K562 (cell line): ENCODE measurements at regions not wholly inside any gene's neighbourhood (a gene's known extent, or its start where the extent isn't known, plus 50 kb on each side); places are given as distances from the start of the nearest gene placed in this dataset.

Source experiments
- ATAC-seq: fragments of 200-7000 bp; cut with Tn5 transposase; 3 replicates; pipeline ENCODE4 v1.9.1; 2020; ENCODE audit warnings: moderate library complexity
- BruUV-seq: library from RNA; stranded (reverse); fragments of 400-500 nt; replicated peaks from 2 replicates; lab custom pipeline; 2021; lab: Mats Ljungman, UMichigan
- CTCF ChIA-PET: fragments of 300-600 bp; formaldehyde crosslinking; extraction: SDS; loops from one replicate; lab custom pipeline; 2021; ENCODE audit warnings: low intra/inter-chr PET ratio; lab: Yijun Ruan, JAX
- POLR2A ChIA-PET: fragments of 300-600, 350-650 bp; sonication (Branson Sonifier 250); formaldehyde crosslinking; extraction: SDS; loops from one replicate; lab custom pipeline; 2021; ENCODE audit warnings: antibody characterized with exemption, inconsistent platforms; lab: Yijun Ruan, JAX
- DNase-seq, 4 experiments: peaks; one replicate each; pipeline versions ENCODE4 v3.0.0 to v3.0.0-alpha.2; 2011 to 2018; ENCODE audit warnings: low spot score in 3 of 4, mixed read lengths in 3 of 4; ENCODE audit errors: extremely low read depth in 1 of 4
- FAIRE-seq: peaks from 2 replicates; lab custom pipeline; 2011; peaks lifted over from hg19 to GRCh38; lab: Jason Lieb, UNC
- H2AFZ ChIP-seq: 2 replicates; pipeline ENCODE4 v1.6.0; 2011; ENCODE audit warnings: low read depth, low read length, control low read depth, inconsistent platforms
- H3K27ac ChIP-seq: fragments of 200-600 bp; 3 replicates; pipeline ENCODE4 v1.8.0; 2011; ENCODE audit warnings: low read depth, mild to moderate bottlenecking, control low read depth, inconsistent platforms, low read length, moderate library complexity, mixed read lengths; ENCODE audit errors: extremely low read depth
- H3K27me3 ChIP-seq, 2 experiments: fragments of 300-600 bp in 1 of 2; 2 replicates in 1 of 2; 3 replicates in 1 of 2; pipeline versions ENCODE4 v1.6.0 to v1.8.0; 2011; ENCODE audit warnings: inconsistent platforms in 2 of 2, low read length in 2 of 2, mild to moderate bottlenecking in 1 of 2, mixed read lengths in 1 of 2, moderate library complexity in 1 of 2; ENCODE audit not compliant: control insufficient read depth in 2 of 2, insufficient read depth in 2 of 2
- H3K36me3 ChIP-seq: fragments of 300-600 bp; 3 replicates; pipeline ENCODE4 v1.8.0; 2011; ENCODE audit warnings: mild to moderate bottlenecking, low read length, inconsistent platforms; ENCODE audit not compliant: control insufficient read depth, insufficient read depth
- H3K4me1 ChIP-seq, 2 experiments: fragments of 200-600 bp in 1 of 2; replicated peaks in 1 of 2; 2 replicates in 1 of 2; 3 replicates in 1 of 2; pipeline versions ENCODE4 v1.5.1 to v1.8.0; 2011; ENCODE audit warnings: inconsistent platforms in 2 of 2, low read length in 2 of 2, mild to moderate bottlenecking in 1 of 2, mixed read lengths in 1 of 2, moderate library complexity in 1 of 2; ENCODE audit not compliant: control insufficient read depth in 2 of 2, insufficient read depth in 2 of 2
- H3K4me2 ChIP-seq: 2 replicates; pipeline ENCODE4 v1.6.1; 2011; ENCODE audit warnings: low read length, control low read depth, inconsistent platforms, mixed read lengths; ENCODE audit not compliant: insufficient read depth
- H3K4me3 ChIP-seq: fragments of 200-600 bp; sonication (generic), shearing (Covaris generic); 2 replicates; pipeline ENCODE4 v1.5.1; 2016; ENCODE audit warnings: control low read depth, inconsistent platforms
- H3K79me2 ChIP-seq: fragments of 200-600 bp; 3 replicates; pipeline ENCODE4 v1.8.0; 2011; ENCODE audit warnings: low read length, inconsistent platforms; ENCODE audit not compliant: control insufficient read depth, insufficient read depth
- H3K9ac ChIP-seq, 2 experiments: 2 replicates each; pipeline versions ENCODE4 v1.6.0 to v1.6.1; 2011; ENCODE audit warnings: low read depth in 2 of 2, low read length in 2 of 2, control low read depth in 1 of 2, inconsistent platforms in 1 of 2, mild to moderate bottlenecking in 1 of 2, mixed read lengths in 1 of 2; ENCODE audit not compliant: insufficient read depth in 1 of 2
- H3K9me1 ChIP-seq: one replicate; pipeline ENCODE4 v1.6.0; 2011; ENCODE audit warnings: inconsistent platforms, mild to moderate bottlenecking, low read length, moderate library complexity; ENCODE audit not compliant: control insufficient read depth, insufficient read depth
- H3K9me3 ChIP-seq: replicated peaks from 2 replicates; pipeline ENCODE4 v1.5.1; 2011; ENCODE audit warnings: low read depth, low read length, inconsistent platforms; ENCODE audit not compliant: control insufficient read depth, insufficient read depth
- H4K20me1 ChIP-seq: replicated peaks from 2 replicates; pipeline ENCODE4 v1.6.1; 2011; ENCODE audit warnings: low read length, inconsistent platforms, mixed read lengths; ENCODE audit not compliant: control insufficient read depth, insufficient read depth
- ARHGAP35 ChIP-seq: fragments of 450-650 bp; IDR thresholded peaks from 2 replicates; pipeline ENCODE4 v1.6.1; 2018; ENCODE audit not compliant: partially characterized antibody
- CHD1 ChIP-seq: fragments of 200-600 bp; sonication (generic); IDR thresholded peaks from one replicate; pipeline ENCODE4 v1.6.1; 2012; ENCODE audit warnings: mild to moderate bottlenecking, moderate library complexity, low read length, inconsistent platforms
- JUNB ChIP-seq: fragments of 450-650 bp; formaldehyde crosslinking; conservative IDR thresholded peaks from 2 replicates; pipeline ENCODE4 v1.4.0; 2020; ENCODE audit warnings: mild to moderate bottlenecking
- MEF2D ChIP-seq: conservative IDR thresholded peaks from 2 replicates; pipeline ENCODE4 v1.6.1; 2016; ENCODE audit warnings: low read depth, missing genetic modification characterization, missing compliant biosample characterization
- POLR2B ChIP-seq: fragments of 450-650 bp; IDR thresholded peaks from 2 replicates; pipeline ENCODE4 v1.6.1; 2018; ENCODE audit warnings: low read depth; ENCODE audit not compliant: partially characterized antibody
- SREBF1 ChIP-seq: fragments of 150-350 bp; IDR thresholded peaks from 2 replicates; pipeline ENCODE4 v1.6.1; 2014; ENCODE audit warnings: antibody characterized with exemption, low read depth, low read length, borderline replicate concordance
- YBX1 ChIP-seq: fragments of 450-650 bp; IDR thresholded peaks from 2 replicates; pipeline ENCODE4 v1.7.1; 2016; ENCODE audit warnings: mild to moderate bottlenecking
- ZNF24 ChIP-seq: fragments of 450-650 bp; IDR thresholded peaks from 2 replicates; pipeline ENCODE4 v1.6.1; 2016
- ZNF586 ChIP-seq: fragments of 450-650 bp; formaldehyde crosslinking; conservative IDR thresholded peaks from 2 replicates; pipeline ENCODE4 v1.4.0; 2020; ENCODE audit warnings: mild to moderate bottlenecking, moderate library complexity
- WGBS: fragments of 100-300 bp; shearing (Covaris generic); methylation state at CpG from one replicate; pipeline ENCODE4 v1.1.6; 2016; ENCODE audit warnings: low coverage, mixed read lengths; ENCODE audit not compliant: insufficient coverage; ENCODE audit errors: missing lambda C conversion rate; 5-methylcytosine and 5-hydroxymethylcytosine counted together
- in situ Hi-C: fragments of 300-500 bp; cut with MboI; formaldehyde crosslinking; loops from 4 replicates; pipeline ENCODE4 v1.15.0; 2018; ENCODE audit warnings: inconsistent platforms, mixed read lengths
- intact Hi-C: fragments of 100-400 bp; cut with micrococcal nuclease; formaldehyde crosslinking; loops from 2 replicates; pipeline ENCODE4 v1.14.2; 2022
- TF ChIP-seq, protein P1 (sequence below): fragments of 450-650 bp; formaldehyde crosslinking; IDR thresholded peaks from 2 replicates; pipeline ENCODE4 v1.4.0; 2022; ENCODE audit warnings: missing genetic modification characterization
- TF ChIP-seq, protein P2 (sequence below): fragments of 250-450 bp; sonication (Bioruptor Pico); IDR thresholded peaks from 2 replicates; pipeline ENCODE4 v1.5.0; 2020; ENCODE audit warnings: mild to moderate bottlenecking, borderline replicate concordance
- TF ChIP-seq, protein P3 (sequence below): IDR thresholded peaks from 2 replicates; pipeline ENCODE4 v1.6.1; 2011; ENCODE audit warnings: borderline replicate concordance, low read depth, mild to moderate bottlenecking, moderate library complexity, low read length; ENCODE audit not compliant: insufficient read depth, poor library complexity, severe bottlenecking
- TF ChIP-seq, protein P4 (sequence below): sonication (generic); formaldehyde crosslinking; IDR thresholded peaks from 2 replicates; pipeline ENCODE4 v1.8.0; 2022; ENCODE audit warnings: mild to moderate bottlenecking, missing genetic modification reagents

DNA sequence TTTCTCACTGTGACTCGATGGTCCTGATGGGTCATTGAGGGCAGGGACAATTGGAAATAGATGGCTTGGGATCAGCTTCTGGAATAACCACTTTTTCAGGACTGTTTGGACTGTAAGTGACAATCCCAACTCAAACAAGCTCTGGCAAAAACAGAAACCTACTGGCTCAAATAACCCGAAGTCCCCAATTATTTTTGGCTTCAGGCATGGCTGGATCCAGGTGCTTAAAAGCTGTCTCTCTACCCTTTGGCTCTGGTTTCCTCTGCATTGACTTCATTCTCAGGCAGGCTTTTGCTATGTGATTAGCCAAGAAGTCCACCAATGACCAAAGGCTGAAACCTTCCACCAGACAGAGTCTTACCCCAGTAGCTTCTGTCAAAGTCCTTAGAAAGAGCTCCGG, 92.9 kb upstream of the PRR23E start:
- FAIRE-seq (no peak), ATAC-seq (no peak), DNase-seq (no peak)
- CTCF ChIA-PET, result no interaction called here
- no peak overlapping the region for H3K4me2 ChIP-seq
- TF ChIP-seq MEF2D, result no peak
- TF ChIP-seq, protein P1, sequence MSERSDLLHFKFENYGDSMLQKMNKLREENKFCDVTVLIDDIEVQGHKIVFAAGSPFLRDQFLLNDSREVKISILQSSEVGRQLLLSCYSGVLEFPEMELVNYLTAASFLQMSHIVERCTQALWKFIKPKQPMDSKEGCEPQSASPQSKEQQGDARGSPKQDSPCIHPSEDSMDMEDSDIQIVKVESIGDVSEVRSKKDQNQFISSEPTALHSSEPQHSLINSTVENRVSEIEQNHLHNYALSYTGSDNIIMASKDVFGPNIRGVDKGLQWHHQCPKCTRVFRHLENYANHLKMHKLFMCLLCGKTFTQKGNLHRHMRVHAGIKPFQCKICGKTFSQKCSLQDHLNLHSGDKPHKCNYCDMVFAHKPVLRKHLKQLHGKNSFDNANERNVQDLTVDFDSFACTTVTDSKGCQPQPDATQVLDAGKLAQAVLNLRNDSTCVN, result no peak
- TF ChIP-seq, protein P2, sequence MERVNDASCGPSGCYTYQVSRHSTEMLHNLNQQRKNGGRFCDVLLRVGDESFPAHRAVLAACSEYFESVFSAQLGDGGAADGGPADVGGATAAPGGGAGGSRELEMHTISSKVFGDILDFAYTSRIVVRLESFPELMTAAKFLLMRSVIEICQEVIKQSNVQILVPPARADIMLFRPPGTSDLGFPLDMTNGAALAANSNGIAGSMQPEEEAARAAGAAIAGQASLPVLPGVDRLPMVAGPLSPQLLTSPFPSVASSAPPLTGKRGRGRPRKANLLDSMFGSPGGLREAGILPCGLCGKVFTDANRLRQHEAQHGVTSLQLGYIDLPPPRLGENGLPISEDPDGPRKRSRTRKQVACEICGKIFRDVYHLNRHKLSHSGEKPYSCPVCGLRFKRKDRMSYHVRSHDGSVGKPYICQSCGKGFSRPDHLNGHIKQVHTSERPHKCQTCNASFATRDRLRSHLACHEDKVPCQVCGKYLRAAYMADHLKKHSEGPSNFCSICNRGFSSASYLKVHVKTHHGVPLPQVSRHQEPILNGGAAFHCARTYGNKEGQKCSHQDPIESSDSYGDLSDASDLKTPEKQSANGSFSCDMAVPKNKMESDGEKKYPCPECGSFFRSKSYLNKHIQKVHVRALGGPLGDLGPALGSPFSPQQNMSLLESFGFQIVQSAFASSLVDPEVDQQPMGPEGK (CRISPR knock-in tag), result no peak
- no peak for TF ChIP-seq YBX1
- TF ChIP-seq SREBF1, result no peak
- TF ChIP-seq ARHGAP35, result no peak
- TF ChIP-seq CHD1, result no peak
- no peak for TF ChIP-seq JUNB (CRISPR knock-in tag)
- TF ChIP-seq POLR2B, result no peak
- TF ChIP-seq, protein P3, sequence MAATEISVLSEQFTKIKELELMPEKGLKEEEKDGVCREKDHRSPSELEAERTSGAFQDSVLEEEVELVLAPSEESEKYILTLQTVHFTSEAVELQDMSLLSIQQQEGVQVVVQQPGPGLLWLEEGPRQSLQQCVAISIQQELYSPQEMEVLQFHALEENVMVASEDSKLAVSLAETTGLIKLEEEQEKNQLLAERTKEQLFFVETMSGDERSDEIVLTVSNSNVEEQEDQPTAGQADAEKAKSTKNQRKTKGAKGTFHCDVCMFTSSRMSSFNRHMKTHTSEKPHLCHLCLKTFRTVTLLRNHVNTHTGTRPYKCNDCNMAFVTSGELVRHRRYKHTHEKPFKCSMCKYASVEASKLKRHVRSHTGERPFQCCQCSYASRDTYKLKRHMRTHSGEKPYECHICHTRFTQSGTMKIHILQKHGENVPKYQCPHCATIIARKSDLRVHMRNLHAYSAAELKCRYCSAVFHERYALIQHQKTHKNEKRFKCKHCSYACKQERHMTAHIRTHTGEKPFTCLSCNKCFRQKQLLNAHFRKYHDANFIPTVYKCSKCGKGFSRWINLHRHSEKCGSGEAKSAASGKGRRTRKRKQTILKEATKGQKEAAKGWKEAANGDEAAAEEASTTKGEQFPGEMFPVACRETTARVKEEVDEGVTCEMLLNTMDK, result no peak
- TF ChIP-seq ZNF586, result no peak
- TF ChIP-seq, protein P4, sequence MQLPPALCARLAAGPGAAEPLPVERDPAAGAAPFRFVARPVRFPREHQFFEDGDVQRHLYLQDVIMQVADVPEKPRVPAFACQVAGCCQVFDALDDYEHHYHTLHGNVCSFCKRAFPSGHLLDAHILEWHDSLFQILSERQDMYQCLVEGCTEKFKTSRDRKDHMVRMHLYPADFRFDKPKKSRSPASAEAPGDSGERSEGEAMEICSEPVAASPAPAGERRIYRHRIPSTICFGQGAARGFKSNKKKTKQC (CRISPR knock-in tag), result no peak
- no peak for TF ChIP-seq ZNF24
- POLR2A ChIA-PET, result no interaction called here
- H3K4me1 ChIP-seq, result no peaks in the 10 kb centered on the region
- H3K9me3 ChIP-seq, result no peaks in the 10 kb centered on the region
- no peak overlapping the region for H3K9ac ChIP-seq
- no TSS peak for BruUV-seq
- peaks cover 8 to 57% of the 10 kb centered on the region in 2 experiments; a peak in 3 of 5 replicates for H3K27me3 ChIP-seq
- 0% methylated on average over 3 of the region's 3 CpGs for WGBS
- no peaks in the 10 kb centered on the region for H4K20me1 ChIP-seq
- H3K9me1 ChIP-seq, result no peaks in the 10 kb centered on the region
- H3K4me3 ChIP-seq, result no peak overlapping the region
- H2AFZ ChIP-seq, result no peak overlapping the region
- no peaks in the 10 kb centered on the region for H3K36me3 ChIP-seq
- in situ Hi-C loops (no loop called here), intact Hi-C loops (no loop called here)
- H3K79me2 ChIP-seq, result no peaks in the 10 kb centered on the region
- H3K27ac ChIP-seq, result no peak overlapping the region
